Keratinocyte (primary cell): ENCODE measurements at regions not wholly inside any gene's neighbourhood (a gene's known extent, or its start where the extent isn't known, plus 50 kb on each side); places are given as distances from the start of the nearest gene placed in this dataset.
A peak's percentile ranks its signal among the peaks of the same experiment; 100 is the strongest.

Experiments
- DNase-seq: peaks from one replicate; pipeline ENCODE4 v3.0.0-alpha.2; 2011; ENCODE audit warnings: low read depth, missing footprints, low spot score
- FAIRE-seq: peaks from 2 replicates; lab custom pipeline; 2011; peaks lifted over from hg19 to GRCh38; lab: Jason Lieb, UNC
- H2AFZ ChIP-seq: 2 replicates; pipeline ENCODE4 v1.6.0; 2012; ENCODE audit warnings: low read length, control low read depth, inconsistent platforms; ENCODE audit not compliant: control insufficient read depth
- H3K27ac ChIP-seq: 2 replicates; pipeline ENCODE4 v1.5.1; 2011; ENCODE audit warnings: low read length; ENCODE audit not compliant: control insufficient read depth, insufficient read depth
- H3K27me3 ChIP-seq: 3 replicates; pipeline ENCODE4 v1.6.0; 2011; ENCODE audit warnings: low read length; ENCODE audit not compliant: control insufficient read depth, insufficient read depth; ENCODE audit errors: extremely low read depth
- H3K36me3 ChIP-seq, 2 experiments: 2 replicates in 1 of 2; 3 replicates in 1 of 2; pipeline ENCODE4 v1.5.1; 2011; ENCODE audit warnings: low read length in 2 of 2, mild to moderate bottlenecking in 1 of 2; ENCODE audit not compliant: control insufficient read depth in 2 of 2, insufficient read depth in 2 of 2; ENCODE audit errors: extremely low read depth in 1 of 2
- H3K4me1 ChIP-seq: 3 replicates; pipeline ENCODE4 v1.5.1; 2011; ENCODE audit warnings: low read length; ENCODE audit not compliant: control insufficient read depth, insufficient read depth; ENCODE audit errors: extremely low read depth
- H3K4me2 ChIP-seq: 3 replicates; pipeline ENCODE4 v1.6.0; 2011; ENCODE audit warnings: low read depth, low read length; ENCODE audit not compliant: control insufficient read depth, insufficient read depth; ENCODE audit errors: extremely low read depth
- H3K4me3 ChIP-seq, 3 experiments: fragments of 200-600 bp in 1 of 3; sonication (generic) in 1 of 3; 2 replicates in 2 of 3; 3 replicates in 1 of 3; pipeline ENCODE4 v1.5.1; 2011 to 2016; ENCODE audit warnings: low read length in 3 of 3, mild to moderate bottlenecking in 3 of 3, control low read depth in 2 of 3, inconsistent platforms in 1 of 3, low read depth in 1 of 3, mixed read lengths in 1 of 3, mixed run types in 1 of 3, moderate library complexity in 1 of 3; ENCODE audit not compliant: control insufficient read depth in 2 of 3, insufficient read depth in 2 of 3; ENCODE audit errors: extremely low read depth in 1 of 3
- H3K79me2 ChIP-seq: 2 replicates; pipeline ENCODE4 v1.6.0; 2012; ENCODE audit warnings: low read length; ENCODE audit not compliant: control insufficient read depth, insufficient read depth
- H3K9ac ChIP-seq: 3 replicates; pipeline ENCODE4 v1.6.0; 2011; ENCODE audit warnings: low read length; ENCODE audit not compliant: control insufficient read depth, insufficient read depth; ENCODE audit errors: extremely low read depth
- H3K9me1 ChIP-seq: 3 replicates; pipeline ENCODE4 v1.6.0; 2011; ENCODE audit warnings: low read length; ENCODE audit not compliant: control insufficient read depth, insufficient read depth; ENCODE audit errors: extremely low read depth
- H3K9me3 ChIP-seq: 2 replicates; pipeline ENCODE4 v1.5.1; 2012; ENCODE audit warnings: low read depth, low read length; ENCODE audit not compliant: control insufficient read depth
- H4K20me1 ChIP-seq: 3 replicates; pipeline ENCODE4 v1.6.0; 2011; ENCODE audit warnings: low read length; ENCODE audit not compliant: control insufficient read depth, insufficient read depth; ENCODE audit errors: extremely low read depth
- CTCF ChIP-seq, 3 experiments: IDR thresholded peaks in 1 of 3; conservative IDR thresholded peaks in 1 of 3; optimal IDR thresholded peaks in 1 of 3; 2 replicates in 2 of 3; 3 replicates in 1 of 3; pipeline versions ENCODE3 to v1.5.1; 2011; ENCODE audit warnings: low read length in 3 of 3, mild to moderate bottlenecking in 3 of 3, moderate library complexity in 2 of 3, control low read depth in 1 of 3, inconsistent platforms in 1 of 3; ENCODE audit not compliant: insufficient read depth in 2 of 3; ENCODE audit errors: extremely low read depth in 1 of 3
- EZH2 ChIP-seq: IDR thresholded peaks from one replicate; pipeline ENCODE4 v1.6.1; 2012; ENCODE audit warnings: inconsistent platforms, mild to moderate bottlenecking, low read length, moderate library complexity
- dilution Hi-C: fragments of 300-500 bp; cut with MboI; formaldehyde crosslinking; loops from one replicate; pipeline ENCODE4 v1.7.0; 2020; ENCODE audit warnings: low sequenced_read_pairs; ENCODE audit not compliant: extremely low pct_ligation_motif_present

DNA sequence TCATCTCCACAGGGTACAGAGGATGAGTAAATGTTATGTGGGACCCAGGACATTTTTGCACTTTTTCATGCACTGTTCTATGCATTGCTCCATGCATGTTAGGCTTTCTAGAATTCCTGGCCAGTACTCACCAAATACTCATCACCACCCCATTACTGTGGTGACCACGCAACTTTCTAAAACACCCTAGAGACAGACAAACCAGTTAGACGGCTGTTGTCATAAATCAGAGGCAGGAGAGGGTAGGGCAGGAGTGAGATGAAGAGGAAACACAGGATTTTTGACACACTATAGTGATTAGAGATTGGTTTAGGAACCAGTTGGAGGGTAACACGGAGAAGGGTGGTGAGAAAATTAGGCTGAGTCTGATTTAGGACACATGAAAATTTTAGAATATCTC lies 59.3 kb downstream of the IFNG start:
- H3K9me1 ChIP-seq, result no peaks in the 10 kb centered on the region
- no peaks in the 10 kb centered on the region for H3K9me3 ChIP-seq
- dilution Hi-C loops, result no loop called here
- no peaks in the 10 kb centered on the region for H4K20me1 ChIP-seq
- no peak overlapping the region for H3K4me2 ChIP-seq
- no peak overlapping the region for H2AFZ ChIP-seq
- no peaks in the 10 kb centered on the region for H3K36me3 ChIP-seq
- no peaks in the 10 kb centered on the region for H3K27me3 ChIP-seq
- no peak overlapping the region for H3K4me3 ChIP-seq
- no peak overlapping the region for H3K9ac ChIP-seq
- no peak overlapping the region for H3K27ac ChIP-seq
- H3K4me1 ChIP-seq, result peaks cover 34% of the 10 kb centered on the region
- H3K79me2 ChIP-seq, result no peaks in the 10 kb centered on the region
- TF ChIP-seq EZH2, result no peak
- peak; percentile 76 for FAIRE-seq
- peak; percentile 15 for DNase-seq

DNA sequence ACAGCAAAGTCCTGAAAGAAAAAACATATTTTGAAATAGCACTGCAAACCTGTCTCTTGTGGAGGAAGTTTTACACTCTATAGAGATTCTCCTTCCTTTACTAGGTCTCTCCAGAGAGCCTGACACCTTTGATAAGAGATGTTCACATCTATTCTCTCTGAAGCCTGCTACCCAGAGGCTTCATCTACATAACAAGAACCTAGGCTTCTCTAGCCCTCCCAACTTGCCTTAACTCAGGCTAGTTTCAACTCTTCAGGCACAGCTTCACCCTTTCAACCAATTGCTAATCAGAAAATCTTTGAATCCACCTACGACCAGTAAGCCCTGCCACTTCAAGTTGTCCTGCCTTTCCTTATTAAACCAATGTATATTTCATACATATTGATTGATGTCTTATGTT lies 60.6 kb downstream of the IFNG start:
- no peak for FAIRE-seq
- H3K27ac ChIP-seq, result no peak overlapping the region
- no peaks in the 10 kb centered on the region for H3K36me3 ChIP-seq
- no peak overlapping the region for H3K4me2 ChIP-seq
- H3K9me1 ChIP-seq, result no peaks in the 10 kb centered on the region
- H3K9me3 ChIP-seq, result no peaks in the 10 kb centered on the region
- dilution Hi-C loops, result no loop called here
- DNase-seq, result no peak
- H2AFZ ChIP-seq, result no peak overlapping the region
- H3K4me3 ChIP-seq, result no peak overlapping the region
- no peak for TF ChIP-seq CTCF (optimal IDR thresholded peaks at IDR 0.05 in 1 of 3, IDR thresholded peaks at IDR 0.05 in 1 of 3, conservative IDR thresholded peaks at IDR 0.05 in 1 of 3; ENCODE audit: extremely low read depth in 1 of 3, insufficient read depth in 2 of 3, low read length in 3 of 3)
- TF ChIP-seq EZH2, result no peak
- no peaks in the 10 kb centered on the region for H4K20me1 ChIP-seq
- no peaks in the 10 kb centered on the region for H3K79me2 ChIP-seq
- H3K4me1 ChIP-seq, result peaks cover 34% of the 10 kb centered on the region
- no peak overlapping the region for H3K9ac ChIP-seq
- H3K27me3 ChIP-seq, result no peaks in the 10 kb centered on the region

- DNase-seq (no peak), FAIRE-seq (peak; percentile 92)
- Histone ChIP-seq H3K4me1 (peaks cover 34% of the 10 kb centered on the region), H2AFZ (peak overlapping the region; percentile 19), H3K27ac (peak overlapping the region; percentile 54), H3K4me3 (no peak overlapping the region), H3K9ac (no peak overlapping the region), H4K20me1 (no peaks in the 10 kb centered on the region), H3K79me2 (no peaks in the 10 kb centered on the region), H3K36me3 (no peaks in the 10 kb centered on the region), H3K9me1 (no peaks in the 10 kb centered on the region), H3K4me2 (peak overlapping the region; percentile 55), H3K9me3 (no peaks in the 10 kb centered on the region), H3K27me3 (no peaks in the 10 kb centered on the region)
- TF ChIP-seq EZH2 (no peak), CTCF (optimal IDR thresholded peaks at IDR 0.05 in 1 of 3, IDR thresholded peaks at IDR 0.05 in 1 of 3, conservative IDR thresholded peaks at IDR 0.05 in 1 of 3; ENCODE audit: extremely low read depth in 1 of 3, insufficient read depth in 2 of 3, low read length in 3 of 3) (no peak)
- dilution Hi-C loops, result no loop called here
Observed at GRCh38 chr12:68097386-68097785, 62.2 kb downstream of the IFNG start.
